GM18519 (cell line): ENCODE measurements at regions not wholly inside any gene's neighbourhood (a gene's known extent, or its start where the extent isn't known, plus 50 kb on each side); places are given as distances from the start of the nearest gene placed in this dataset.
"Not testable (repeated sequence)": the region's sequence is repeated elsewhere in the genome, so short reads cannot be mapped to it uniquely, and the experiment has no call there.

Experiments
- ATAC-seq: cut with Tn5 transposase; IDR thresholded peaks from one replicate; pipeline ENCODE4 v1.9.1; 2021; ENCODE audit warnings: mild to moderate bottlenecking, moderate library complexity; ENCODE audit not compliant: unreplicated experiment, low FRiP score

DNA sequence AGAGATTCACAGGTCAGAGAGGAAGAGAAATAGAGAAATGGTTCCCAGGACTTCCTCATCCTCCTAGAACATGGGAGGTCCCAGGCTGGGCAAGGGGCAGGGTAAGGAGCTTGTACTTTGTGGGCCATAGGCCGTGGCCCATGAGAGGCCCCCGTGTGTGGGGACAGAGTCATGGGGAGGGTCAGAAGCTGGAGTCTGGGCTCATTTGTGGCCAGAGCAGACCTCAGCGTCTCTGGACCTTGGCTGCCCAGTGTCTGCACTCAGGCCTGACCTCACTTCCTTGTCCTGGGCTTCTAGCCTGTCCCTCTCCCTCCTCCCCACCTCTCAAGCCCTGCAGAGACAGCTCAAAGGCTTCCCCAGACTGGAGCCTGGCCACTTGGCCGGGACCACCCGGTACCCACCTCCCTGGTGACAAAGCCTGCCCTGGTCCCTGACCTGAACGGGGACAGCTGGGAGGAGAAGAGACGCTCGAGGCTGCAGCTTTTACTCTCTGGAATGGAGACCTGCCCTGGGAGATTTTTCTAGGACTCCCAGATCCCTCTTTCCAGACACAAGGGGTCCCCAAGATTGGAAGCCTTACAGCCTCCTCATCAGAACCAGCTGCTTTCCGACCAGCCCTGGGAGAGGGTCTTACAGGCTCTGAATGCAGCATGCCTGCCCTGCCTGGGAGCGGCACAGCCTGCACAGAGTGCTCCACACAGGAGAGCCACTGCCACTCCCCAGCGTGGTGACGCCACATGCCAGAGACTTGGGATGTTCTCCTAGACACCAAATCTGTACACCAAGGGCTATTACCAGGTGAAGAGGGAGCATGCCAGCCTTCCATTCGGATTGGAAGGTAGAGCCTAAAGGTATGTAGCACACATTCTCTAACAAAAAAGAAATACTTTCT, 569.0 kb upstream of the B3GAT1 start:
- no peak for ATAC-seq

DNA sequence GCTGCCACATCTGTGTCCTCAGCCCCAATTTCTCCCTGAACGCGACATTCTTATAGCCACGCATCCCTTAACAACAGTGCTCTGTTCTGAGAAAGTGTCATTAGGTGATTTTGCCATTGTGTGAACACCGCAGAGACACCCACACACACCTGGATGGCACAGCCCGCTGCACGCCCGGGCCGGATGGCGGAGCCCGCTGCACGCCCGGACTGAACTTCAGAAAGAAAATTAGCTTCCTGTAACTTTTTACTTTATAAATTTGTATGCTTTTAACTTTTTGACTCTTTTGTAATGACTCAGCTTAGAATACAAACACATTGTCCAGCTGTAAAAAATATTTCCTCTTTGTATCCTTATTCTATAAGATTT, 567.0 kb upstream of the B3GAT1 start:
- not testable (repeated sequence) for ATAC-seq

- no peak for ATAC-seq
Measured at GRCh38 chr11:134978388-134979088, 566.5 kb upstream of the B3GAT1 start.

DNA sequence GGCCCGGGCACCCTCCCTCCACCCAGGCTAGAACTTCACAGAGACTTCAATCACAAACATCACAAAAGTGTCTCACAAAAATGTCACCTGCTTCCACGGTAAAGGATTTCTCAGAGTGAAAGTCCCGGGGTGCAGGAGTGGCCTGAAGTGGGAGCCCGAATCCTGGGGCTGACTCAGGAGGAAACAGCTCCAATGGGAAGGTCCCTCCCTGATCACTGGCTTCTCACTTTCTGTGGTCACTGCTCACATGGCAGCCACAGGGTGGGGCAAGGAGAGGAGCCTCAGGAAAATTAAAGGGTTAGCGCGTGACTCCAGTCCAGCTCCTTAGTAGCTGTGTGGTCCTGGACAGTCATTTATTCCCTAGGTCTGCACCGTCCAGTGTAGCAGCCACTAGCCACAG, 564.5 kb upstream of the B3GAT1 start:
- ATAC-seq: no peak

DNA sequence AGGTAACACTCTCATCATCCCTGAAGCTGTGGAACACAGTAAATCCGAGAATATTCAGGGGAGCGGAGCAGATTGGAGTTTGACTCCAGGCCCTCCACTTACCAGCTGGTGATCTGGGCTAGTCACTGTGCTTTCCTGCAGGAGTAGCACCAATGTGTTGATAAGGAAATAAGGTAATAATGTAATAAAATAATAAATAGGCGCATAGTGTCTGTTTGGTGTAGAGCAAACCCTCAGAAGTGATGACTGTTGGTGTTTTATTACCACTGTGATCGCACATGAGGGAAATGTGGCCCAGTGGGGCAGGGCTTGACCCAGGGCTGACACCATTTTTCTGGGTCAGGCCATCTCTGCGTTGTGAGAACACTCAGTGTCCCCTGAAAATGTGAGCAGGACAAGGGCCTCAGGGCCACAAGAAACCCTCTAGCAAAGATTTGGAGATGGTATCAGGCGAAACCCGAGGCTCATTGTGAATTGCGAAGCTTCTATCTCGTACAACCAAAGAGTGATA, 563.9 kb upstream of the B3GAT1 start:
- no peak for ATAC-seq

DNA sequence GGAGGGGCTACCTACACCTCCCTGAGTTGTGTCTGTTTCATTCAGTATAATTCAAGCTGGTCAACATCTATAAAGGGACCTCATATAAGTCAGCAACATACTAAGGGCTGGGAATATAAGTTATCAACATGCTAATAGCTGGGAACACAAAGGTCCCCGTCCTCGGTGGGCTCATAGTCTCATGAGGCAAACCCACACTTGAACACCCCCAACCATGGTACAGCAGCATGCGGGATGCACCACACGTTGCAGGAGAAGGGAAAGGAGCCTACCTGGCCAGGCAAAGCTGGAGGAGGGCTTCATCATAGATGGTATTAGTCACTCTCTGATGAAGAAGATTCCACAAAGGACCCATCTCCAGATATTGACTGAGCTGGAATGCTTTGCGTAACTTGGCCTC, 561.8 kb upstream of the B3GAT1 start:
- no peak for ATAC-seq

DNA sequence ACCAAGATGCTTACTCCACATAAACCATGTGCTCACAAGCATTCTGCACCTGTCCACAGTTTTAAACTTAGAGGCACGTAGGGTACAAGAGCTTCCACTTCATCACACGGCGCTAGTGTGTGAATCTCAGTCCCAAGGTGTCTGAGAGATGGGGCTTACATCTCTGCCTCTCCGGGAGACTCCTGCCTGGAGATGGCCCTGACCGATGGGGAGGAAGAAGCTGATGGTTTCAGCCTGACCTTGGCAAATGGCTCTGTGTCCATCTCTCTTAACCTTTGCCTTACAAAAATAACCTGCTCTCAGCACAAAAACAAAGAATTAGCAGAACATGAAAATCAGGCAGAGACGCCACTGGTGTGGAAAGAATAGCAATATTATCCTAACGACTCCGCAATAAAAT, 559.3 kb upstream of the B3GAT1 start:
- no peak for ATAC-seq

- no peak for ATAC-seq
Measured at GRCh38 chr11:134967746-134968145, 555.7 kb upstream of the B3GAT1 start.

GRCh38 chr11:134961386-134961785, 549.3 kb upstream of the B3GAT1 start:
- not testable (repeated sequence) for ATAC-seq

- no peak for ATAC-seq
Measured at GRCh38 chr11:134958870-134959269, 546.8 kb upstream of the B3GAT1 start.

DNA sequence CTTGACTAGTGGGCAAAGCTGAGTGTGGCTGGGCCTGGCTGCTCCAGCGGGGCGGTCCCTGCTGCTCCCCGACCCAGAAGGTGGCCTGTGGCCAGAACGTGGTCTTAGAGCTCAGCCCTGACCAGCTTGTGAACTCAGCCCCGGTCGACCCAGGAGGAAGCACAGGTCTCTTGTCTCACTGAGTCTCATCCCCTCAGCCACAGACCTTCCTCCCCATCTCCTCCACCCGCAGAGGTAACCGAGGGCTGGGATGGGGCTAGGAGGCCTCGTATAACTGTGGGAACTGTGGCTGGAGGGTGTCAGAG, 546.2 kb upstream of the B3GAT1 start:
- ATAC-seq: no peak

GRCh38 chr11:134957540-134958335, 545.7 kb upstream of the B3GAT1 start:
- ATAC-seq: no peak

- no peak for ATAC-seq
Measured at GRCh38 chr11:134956450-134957210, 544.6 kb upstream of the B3GAT1 start.

GRCh38 chr11:134955970-134956369, 543.9 kb upstream of the B3GAT1 start:
- ATAC-seq: not testable (repeated sequence)

- ATAC-seq: no peak
Measured at GRCh38 chr11:134955281-134955680, 543.2 kb upstream of the B3GAT1 start.

- ATAC-seq: not testable (repeated sequence)
Measured at GRCh38 chr11:134954456-134954855, 542.4 kb upstream of the B3GAT1 start.

DNA sequence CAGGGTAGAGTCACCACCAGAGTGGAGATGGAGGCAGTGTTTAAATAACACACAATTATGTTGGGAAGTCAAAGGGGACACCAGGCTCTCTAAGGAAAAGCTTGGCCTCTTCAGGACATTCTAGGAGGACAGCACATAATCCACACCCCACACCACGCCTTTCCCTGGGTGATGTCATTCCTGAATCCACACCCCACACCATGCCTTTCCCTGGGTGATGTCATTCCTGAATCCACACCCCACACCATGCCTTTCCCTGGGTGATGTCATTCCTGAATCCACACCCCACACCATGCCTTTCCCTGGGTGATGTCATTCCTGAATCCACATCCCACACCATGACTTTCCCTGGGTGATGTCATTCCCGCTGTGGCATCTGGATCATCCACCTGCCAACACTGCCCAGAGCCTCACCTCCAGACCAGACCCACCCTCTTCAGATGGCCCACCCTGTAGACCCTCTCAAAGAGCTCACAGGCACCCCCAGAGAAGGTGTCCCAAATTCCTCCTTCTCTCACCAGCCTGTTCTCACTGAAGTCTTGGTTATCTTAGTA, 541.5 kb upstream of the B3GAT1 start:
- ATAC-seq: not testable (repeated sequence)

GRCh38 chr11:134951305-134951700, 539.3 kb upstream of the B3GAT1 start:
- no peak for ATAC-seq

GRCh38 chr11:134950692-134951304, 538.8 kb upstream of the B3GAT1 start:
- ATAC-seq: no peak
